ENCODE measurements at regions not wholly inside any gene's neighbourhood (a gene's known extent, or its start where the extent isn't known, plus 50 kb on each side); places are given as distances from the start of the nearest gene placed in this dataset.

GRCh38 chr11:119990309-119991021 is 147.4 kb downstream of the TRIM29 start:
- TF ChIP-seq MAZ (IDR thresholded peaks at IDR 0.05; ENCODE audit: borderline replicate concordance, low read depth, low read length) = no peak
- Histone ChIP-seq H3K18ac (ENCODE audit: low read depth, low read length) (no peak overlapping the region), H2AK5ac (ENCODE audit: low read depth, low read length) (no peak overlapping the region), H3K9ac (ENCODE audit: low read depth, low read length) (no peak overlapping the region), H4K91ac (ENCODE audit: insufficient read depth, low read depth, low read length) (no peak overlapping the region), H3K9me3 (ENCODE audit: control insufficient read depth, insufficient read depth, low read length) (no peaks in the 10 kb centered on the region), H3K4me1 (ENCODE audit: control insufficient read depth, insufficient read depth, low read length) (no peaks in the 10 kb centered on the region), H2BK20ac (ENCODE audit: low read depth, low read length) (no peak overlapping the region), H2BK5ac (ENCODE audit: low read depth, low read length, poor library complexity, severe bottlenecking) (no peak overlapping the region), H2BK120ac (ENCODE audit: low read depth, low read length) (no peak overlapping the region), H3K56ac (ENCODE audit: extremely low read depth, insufficient read depth, low read length) (no peak overlapping the region), H3K9me1 (ENCODE audit: insufficient read depth, low read length) (no peaks in the 10 kb centered on the region), H3K14ac (replicated peaks; ENCODE audit: low read depth, low read length) (no peak overlapping the region), H3K4me2 (ENCODE audit: low read depth, low read length) (no peak overlapping the region), H2AK9ac (replicated peaks; ENCODE audit: low read depth, low read length, poor library complexity) (no peak overlapping the region), H3K79me1 (ENCODE audit: low read depth in 1 of 2, low read length in 2 of 2) (no peaks in the 10 kb centered on the region), H3K4me3 (ENCODE audit: insufficient read depth, low read depth, low read length) (no peak overlapping the region), H2AFZ (replicated peaks; ENCODE audit: low read length, poor library complexity) (no peak overlapping the region), H3K4ac (ENCODE audit: low read depth, low read length) (no peak overlapping the region), H3K27ac (ENCODE audit: insufficient read depth, low read length) (no peak overlapping the region), H3K27me3 (ENCODE audit: control insufficient read depth, insufficient read depth, low read length) (peaks cover 23% of the 10 kb centered on the region), H3K36me3 (ENCODE audit: control insufficient read depth, insufficient read depth, low read length) (no peaks in the 10 kb centered on the region), H4K5ac (ENCODE audit: low read depth, low read length) (no peak overlapping the region), H2BK15ac (ENCODE audit: low read depth, low read length) (no peak overlapping the region), H4K8ac (ENCODE audit: low read depth in 2 of 2, low read length in 2 of 2) (no peak overlapping the region), H4K20me1 (ENCODE audit: insufficient read depth, low read length) (no peaks in the 10 kb centered on the region), H3K23ac (ENCODE audit: low read depth, low read length) (no peak overlapping the region)
- ChIA-PET POLR2A (ENCODE audit: unreplicated experiment) (no interaction called here), CTCF (interaction anchor here (0.6 kb wide), 1 partner anchor 31 kb away, joined by 3 read pairs; no protein-coding TSS in a partner anchor)
- in situ Hi-C loops (cut with MboI; ENCODE audit: low sequenced_read_pairs) (no loop called here), dilution Hi-C loops (cut with HindIII; ENCODE audit: low sequenced_read_pairs, unreplicated experiment) (no loop called here), intact Hi-C loops (cut with micrococcal nuclease) (no loop called here)
- DNase-seq (no peak), ATAC-seq (ENCODE audit: low read depth) (no peak)
- no CpG with 5 or more reads among the region's 6 CpGs for WGBS, 2 experiments (ENCODE audit: extremely low coverage in 2 of 2, insufficient read length in 1 of 2)
- BruUV-seq (replicated peaks) = no TSS peak

Data from IMR-90 (cell line).